GM19438 (cell line): ENCODE measurements at regions not wholly inside any gene's neighbourhood (a gene's known extent, or its start where the extent isn't known, plus 50 kb on each side); places are given as distances from the start of the nearest gene placed in this dataset.
"Not testable (repeated sequence)": the region's sequence is repeated elsewhere in the genome, so short reads cannot be mapped to it uniquely, and the experiment has no call there.

ENCODE experiments used
- ATAC-seq: cut with Tn5 transposase; IDR thresholded peaks from one replicate; pipeline ENCODE4 v1.9.1; 2021; ENCODE audit warnings: low read depth; ENCODE audit not compliant: unreplicated experiment

DNA sequence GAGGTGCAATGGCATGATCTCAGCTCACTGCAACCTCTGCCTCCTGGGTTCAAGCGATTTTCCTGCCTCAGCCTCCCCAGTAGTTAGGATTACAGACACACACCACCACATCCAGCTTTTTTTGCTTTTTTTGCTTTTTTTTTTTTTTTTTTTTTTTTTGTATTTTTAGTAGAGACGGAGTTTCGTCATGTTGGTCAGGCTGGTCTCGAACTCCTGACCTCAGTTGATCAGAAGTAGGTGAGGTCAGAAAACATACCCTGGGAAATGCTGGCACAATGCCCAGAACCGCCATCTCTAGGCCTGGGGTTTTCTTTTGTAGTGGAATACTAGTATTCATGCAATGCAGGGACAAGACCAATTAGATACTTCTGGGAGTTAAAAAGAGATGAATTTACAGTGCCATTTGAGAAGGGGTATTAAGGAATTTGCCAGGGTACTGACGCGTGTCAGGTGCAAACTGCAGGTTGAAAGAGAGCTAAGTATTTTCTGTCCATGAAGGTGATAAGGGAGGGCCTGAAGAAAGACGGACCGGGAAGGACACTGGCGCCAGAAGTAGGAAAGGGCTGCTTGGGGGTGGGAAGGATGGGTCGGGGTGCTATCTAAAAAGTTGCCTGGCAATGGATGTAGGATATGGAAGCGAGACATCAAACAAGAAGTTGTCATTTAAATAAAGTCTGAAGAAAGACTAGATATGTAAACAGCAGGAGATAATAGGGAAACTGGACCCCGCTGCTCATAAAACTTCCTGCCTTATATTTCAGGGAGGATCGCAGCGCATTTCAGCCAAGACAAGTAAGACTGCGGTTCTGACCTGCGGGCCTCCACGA lies 95.8 kb downstream of the PPIAL4G start:
- ATAC-seq, result not testable (repeated sequence)

GRCh38 chr1:148386617-148387016 lies 96.5 kb downstream of the PPIAL4G start:
- no peak for ATAC-seq

DNA sequence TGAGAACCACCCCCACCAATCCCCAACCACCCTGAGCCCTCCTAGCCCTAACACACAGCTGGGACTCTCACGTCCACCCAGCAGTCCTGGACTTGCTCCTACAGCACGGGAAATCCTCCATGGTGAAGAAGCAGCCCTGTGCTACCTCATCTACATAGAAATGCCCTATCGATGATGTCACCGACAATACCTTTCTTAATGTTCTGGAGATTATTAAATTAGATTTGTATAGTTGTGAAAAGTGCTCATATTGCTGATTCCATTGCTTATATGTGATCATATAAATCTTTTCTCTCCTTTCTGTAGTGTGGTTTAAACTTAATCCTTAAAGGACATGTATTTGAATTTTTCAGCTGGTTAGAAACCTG lies 97.1 kb downstream of the PPIAL4G start:
- ATAC-seq, result not testable (repeated sequence)

DNA sequence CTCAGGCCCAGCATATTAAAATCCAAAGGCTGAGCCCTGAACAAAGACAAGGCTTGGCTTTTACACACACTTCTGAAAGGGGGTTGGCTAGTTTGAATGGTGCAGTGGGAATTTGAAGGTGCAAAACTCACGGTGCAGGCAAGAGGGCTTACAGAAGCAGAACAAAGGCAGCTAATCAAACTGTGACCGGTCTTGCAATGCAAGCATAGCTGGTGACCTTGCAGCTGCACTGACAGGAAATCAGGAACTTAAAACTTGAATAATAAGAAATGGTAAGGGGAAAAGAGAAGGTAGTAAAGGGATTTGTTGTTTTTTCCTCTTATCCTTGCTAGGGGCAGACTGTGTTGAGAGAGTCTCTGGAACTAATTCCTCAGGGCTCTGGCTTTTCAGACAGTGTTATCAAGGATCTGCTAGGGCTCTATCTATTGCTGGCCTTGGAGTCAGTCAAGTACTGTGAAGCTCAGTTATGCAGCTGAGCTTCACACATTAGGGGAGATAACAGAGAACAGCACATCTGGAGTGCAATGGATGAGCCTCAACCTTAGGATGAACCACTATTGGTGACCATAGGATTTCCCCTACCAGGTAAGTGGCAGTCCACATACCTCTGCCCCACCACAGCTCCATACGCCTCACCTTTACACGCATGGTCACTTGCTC lies 97.6 kb downstream of the PPIAL4G start:
- no peak for ATAC-seq

DNA sequence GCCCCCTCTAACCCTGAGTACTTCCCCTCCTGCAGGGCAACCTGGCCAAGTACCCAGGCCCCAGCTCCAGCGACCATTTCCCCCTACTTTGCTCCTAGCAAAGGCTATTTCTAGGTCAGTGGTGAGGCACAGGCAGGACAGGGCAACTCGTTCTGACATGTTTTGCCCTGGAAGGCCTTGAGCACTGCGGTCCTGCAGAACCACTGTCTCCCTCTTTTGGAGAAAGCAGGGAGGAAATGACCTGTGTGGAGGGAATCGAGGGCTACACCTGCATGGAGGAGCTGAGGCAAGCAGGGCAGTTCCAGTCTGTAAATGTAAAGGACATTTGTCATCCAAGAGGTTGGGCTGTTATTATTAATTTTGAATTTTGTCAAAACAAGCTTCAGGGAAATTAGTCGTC lies 99.1 kb downstream of the PPIAL4G start:
- ATAC-seq, result no peak

GRCh38 chr1:148379697-148380096 lies 103.4 kb downstream of the PPIAL4G start:
- ATAC-seq, result no peak

DNA sequence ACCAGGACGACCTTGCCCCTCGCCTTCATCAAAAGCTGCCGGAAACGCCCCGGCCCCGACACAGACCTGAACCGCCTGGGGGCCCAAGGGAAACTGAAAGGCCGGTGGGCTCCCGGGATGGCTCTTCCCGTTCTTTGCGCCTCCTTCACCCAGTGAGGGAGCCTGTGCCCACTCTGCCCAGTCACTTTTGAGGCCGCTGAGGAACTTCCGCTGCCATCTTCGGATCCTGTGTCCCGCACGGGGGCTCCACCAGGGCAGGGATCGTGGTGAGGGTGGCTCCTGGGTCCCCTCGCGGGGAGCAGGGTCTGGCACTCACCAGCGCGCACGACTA lies 104.0 kb downstream of the PPIAL4G start:
- no peak for ATAC-seq

DNA sequence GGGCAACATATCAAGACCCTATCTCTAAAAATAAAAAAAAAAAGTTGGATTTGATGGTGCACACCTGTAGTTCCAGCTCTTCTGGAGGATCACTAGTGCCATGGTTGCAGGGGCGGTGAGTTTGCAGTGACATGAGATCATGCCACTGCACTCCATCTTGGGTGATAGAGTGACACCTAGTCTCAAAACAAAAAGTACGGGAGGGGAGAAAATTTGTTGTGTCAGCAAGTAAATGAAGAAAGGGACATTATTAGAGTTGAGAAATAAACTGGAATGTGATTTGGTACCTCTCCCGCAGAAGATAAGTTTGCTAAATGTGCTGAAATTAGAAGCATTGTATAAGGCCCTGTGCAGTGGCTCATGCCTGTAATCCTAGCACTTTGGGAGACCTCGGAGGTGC lies 105.1 kb downstream of the PPIAL4G start:
- not testable (repeated sequence) for ATAC-seq

GRCh38 chr1:148377045-148377444 lies 106.1 kb downstream of the PPIAL4G start:
- not testable (repeated sequence) for ATAC-seq

DNA sequence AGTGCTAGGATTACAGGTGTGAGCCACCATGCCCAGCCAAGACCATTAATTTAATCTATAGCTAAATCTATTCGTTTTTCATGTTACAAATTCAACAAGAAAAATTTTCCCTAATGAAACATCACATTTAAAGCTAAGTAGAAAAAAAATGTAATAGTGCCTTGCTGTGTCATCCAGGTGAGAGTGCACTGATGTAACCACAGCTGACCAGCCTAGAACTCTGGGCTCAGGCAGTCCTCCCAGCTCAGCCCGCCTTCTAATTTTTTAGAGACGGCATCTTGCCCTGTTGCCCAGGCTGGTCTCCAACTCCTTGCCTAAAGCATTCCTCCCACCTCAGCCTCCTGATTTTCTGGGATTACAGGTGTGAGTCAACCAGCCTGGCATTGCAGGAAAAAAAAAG lies 109.0 kb downstream of the PPIAL4G start:
- no peak for ATAC-seq

- no peak for ATAC-seq
Observed at GRCh38 chr1:148373192-148373925, 109.7 kb downstream of the PPIAL4G start.

DNA sequence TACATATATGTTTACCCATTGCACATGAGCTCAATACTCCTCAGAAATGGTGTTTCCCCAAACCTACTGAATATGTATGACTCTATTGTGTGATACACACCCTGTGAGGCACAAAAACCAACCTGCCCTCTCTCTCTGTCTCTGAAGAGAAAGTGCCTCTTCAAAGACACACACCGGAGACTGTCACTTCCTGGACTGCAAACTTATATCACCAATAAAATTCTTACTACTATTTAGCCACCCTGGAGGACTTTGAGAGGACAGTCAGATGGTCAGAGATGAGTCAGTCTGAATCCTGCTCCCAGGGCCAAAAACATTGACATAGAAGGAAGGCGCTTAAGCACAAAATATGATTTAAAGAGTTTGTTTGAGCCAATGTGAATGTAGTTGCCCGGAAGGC lies 110.4 kb downstream of the PPIAL4G start:
- ATAC-seq, result no peak

DNA sequence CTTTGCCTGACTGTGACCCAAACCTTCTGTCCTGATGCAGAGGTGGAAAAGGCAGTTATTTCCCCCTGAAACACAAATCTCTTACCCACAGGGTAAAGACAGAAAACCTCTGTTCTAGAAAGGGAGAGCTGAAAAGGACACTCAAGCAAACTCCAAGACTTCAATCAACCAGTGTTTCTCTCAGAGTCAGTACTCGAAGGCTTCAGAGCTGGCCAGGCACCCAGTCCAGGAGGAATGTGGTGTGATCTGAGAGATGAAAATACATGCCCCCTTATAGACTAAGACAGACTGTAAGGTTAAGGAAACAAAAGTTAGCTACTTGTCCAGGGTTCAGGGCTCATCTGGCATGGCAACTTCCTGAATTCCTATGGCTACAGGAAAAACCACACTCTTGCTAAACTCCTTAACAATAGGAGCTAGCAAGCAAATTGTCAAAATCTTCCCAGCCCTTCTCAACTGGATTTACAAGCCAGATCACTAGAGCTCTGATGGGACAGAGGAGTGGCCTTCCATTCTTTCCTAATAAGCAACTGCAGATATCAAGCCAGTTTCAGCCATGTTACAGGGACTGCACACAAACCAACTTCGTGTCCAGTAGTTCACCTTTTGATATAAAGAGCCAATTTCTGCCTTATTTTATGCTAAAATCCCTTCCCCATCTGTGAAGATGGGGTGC lies 110.9 kb downstream of the PPIAL4G start:
- not testable (repeated sequence) for ATAC-seq

DNA sequence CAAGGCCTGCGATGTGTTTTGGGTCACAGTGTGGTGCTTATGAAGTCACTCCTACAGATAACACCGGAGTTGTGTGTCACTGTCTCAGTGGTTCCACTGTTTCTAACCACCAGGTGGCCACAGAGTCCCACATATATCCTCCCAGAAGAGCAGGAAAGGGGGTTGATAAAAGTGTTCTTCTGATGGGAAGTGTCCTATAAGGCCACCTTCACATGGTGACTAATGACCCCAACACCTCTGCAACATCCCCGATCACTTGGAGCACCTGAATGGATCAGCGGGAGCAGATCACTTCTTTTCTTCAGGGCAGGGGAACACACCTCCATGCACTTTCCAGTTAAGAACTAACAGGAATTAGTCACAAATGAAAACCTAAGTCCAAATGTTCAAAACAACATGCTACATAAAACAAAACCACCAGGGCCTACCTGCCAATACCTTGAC lies 111.5 kb downstream of the PPIAL4G start:
- ATAC-seq, result not testable (repeated sequence)

DNA sequence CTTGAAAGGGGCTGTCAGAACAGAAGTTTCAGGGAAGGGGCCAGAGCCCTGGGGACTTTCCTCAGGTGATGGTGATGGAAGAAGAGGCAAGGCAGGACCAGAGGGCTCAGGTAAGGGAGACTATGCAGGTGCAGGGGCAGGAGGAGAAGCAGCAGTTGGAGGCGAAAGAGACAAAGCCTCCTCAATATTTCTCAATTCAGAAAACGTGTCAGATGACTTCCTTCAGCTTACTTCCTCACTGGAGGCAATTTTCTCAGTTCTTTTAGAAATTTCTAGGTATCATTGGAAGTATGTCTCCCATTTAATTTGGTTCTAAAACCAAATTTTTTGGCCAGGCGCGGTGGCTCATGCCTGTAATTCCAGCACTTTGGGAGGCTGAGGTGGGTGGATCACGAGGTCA lies 112.4 kb downstream of the PPIAL4G start:
- ATAC-seq, result not testable (repeated sequence)

- no peak for ATAC-seq
Observed at GRCh38 chr1:148367596-148367995, 115.5 kb downstream of the PPIAL4G start.

GRCh38 chr1:148366136-148366753 lies 116.9 kb downstream of the PPIAL4G start:
- not testable (repeated sequence) for ATAC-seq

DNA sequence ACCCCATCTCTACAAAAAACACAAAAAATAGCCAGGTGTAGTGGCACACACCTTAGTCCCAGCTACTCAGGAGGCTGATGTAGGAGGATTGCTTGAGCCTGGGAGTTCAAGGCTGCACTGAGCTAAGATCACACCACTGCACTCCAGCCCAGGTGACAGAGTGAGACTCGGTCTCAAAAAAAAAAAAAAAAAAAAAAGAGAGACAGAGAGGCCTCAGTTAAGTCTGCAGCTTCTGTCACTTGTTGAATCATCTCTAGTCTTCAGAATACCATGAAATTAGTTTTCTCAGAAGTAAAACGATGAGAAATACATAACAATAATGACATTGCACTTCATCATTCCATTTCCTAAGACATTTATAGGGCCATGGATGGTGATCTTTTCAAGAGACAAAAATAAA lies 118.0 kb downstream of the PPIAL4G start:
- ATAC-seq, result not testable (repeated sequence)

DNA sequence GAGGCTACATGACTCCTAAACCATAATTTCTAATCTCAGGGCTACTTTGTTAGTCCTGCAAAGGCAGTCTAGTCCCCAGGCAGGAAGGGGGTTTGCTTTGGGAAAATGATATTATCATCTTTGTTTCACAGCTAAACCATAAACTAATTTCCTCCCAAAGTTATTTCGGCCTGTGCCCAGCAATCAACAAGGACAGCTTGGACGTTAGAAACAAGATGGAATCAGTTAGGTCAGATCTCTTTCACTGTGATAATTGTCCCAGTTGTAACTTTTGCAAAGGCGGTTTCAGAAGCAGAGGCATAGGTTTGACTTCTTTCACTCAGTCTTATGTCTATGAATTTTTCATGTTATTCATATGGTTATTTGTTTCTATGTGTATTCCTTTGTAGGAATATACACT lies 119.1 kb downstream of the PPIAL4G start:
- not testable (repeated sequence) for ATAC-seq

DNA sequence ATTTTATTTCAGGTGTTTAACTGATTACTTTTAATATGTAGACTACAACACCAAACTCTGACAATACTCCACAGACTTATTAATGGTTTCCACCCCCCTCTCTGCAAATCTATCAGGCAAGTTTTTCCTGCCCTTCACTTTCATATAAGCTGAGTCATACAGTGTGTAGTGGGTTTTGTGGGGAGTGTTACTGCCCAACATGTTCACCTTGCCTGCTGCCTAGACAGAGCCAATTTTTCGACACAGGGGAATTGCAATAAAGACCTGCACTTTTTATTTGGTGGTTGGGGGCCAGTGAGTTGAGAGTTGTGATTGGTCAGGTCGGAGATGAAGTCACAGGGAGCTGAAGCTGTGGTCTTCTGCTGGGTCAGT lies 119.7 kb downstream of the PPIAL4G start:
- no peak for ATAC-seq
